MM.1S (cell line): ENCODE measurements at regions not wholly inside any gene's neighbourhood (a gene's known extent, or its start where the extent isn't known, plus 50 kb on each side); places are given as distances from the start of the nearest gene placed in this dataset.

Source experiments
- DNase-seq: peaks from one replicate; pipeline ENCODE4 v3.0.0-alpha.2; 2015
- H2AFZ ChIP-seq: fragments of 300-600 bp; sonication (generic); 2 replicates; pipeline ENCODE4 v1.6.0; 2016; ENCODE audit warnings: antibody characterized with exemption, low read length
- H3F3A ChIP-seq: fragments of 300-600 bp; sonication (generic); 2 replicates; pipeline ENCODE4 v1.6.1; 2016; ENCODE audit warnings: mild to moderate bottlenecking, antibody characterized with exemption, low read length, moderate library complexity, mixed read lengths; ENCODE audit not compliant: insufficient read depth
- H3K27ac ChIP-seq: fragments of 300-600 bp; sonication (generic); 2 replicates; pipeline ENCODE4 v1.5.1; 2016; ENCODE audit warnings: mild to moderate bottlenecking, low read length
- H3K27me3 ChIP-seq: fragments of 300-600 bp; sonication (generic); replicated peaks from 2 replicates; pipeline ENCODE4 v1.6.0; 2016; ENCODE audit warnings: low read length; ENCODE audit not compliant: insufficient read depth
- H3K36me3 ChIP-seq: fragments of 300-600 bp; sonication (generic); replicated peaks from 2 replicates; pipeline ENCODE4 v1.6.1; 2016; ENCODE audit warnings: mild to moderate bottlenecking, low read length, mixed read lengths; ENCODE audit not compliant: insufficient read depth
- H3K4me1 ChIP-seq: fragments of 300-600 bp; sonication (generic); 2 replicates; pipeline ENCODE4 v1.6.1; 2016; ENCODE audit warnings: low read length, mixed read lengths
- H3K4me2 ChIP-seq: fragments of 300-600 bp; sonication (generic); 2 replicates; pipeline ENCODE4 v1.6.0; 2016; ENCODE audit warnings: low read depth, low read length
- H3K4me3 ChIP-seq: fragments of 300-600 bp; sonication (generic); 2 replicates; pipeline ENCODE4 v1.5.1; 2016; ENCODE audit warnings: low read length, mixed read lengths
- H3K79me2 ChIP-seq: fragments of 300-600 bp; sonication (generic); 2 replicates; pipeline ENCODE4 v1.6.1; 2016; ENCODE audit warnings: mixed run types, low read length, mixed read lengths
- H3K9ac ChIP-seq: fragments of 300-600 bp; sonication (generic); 2 replicates; pipeline ENCODE4 v1.6.1; 2016; ENCODE audit warnings: low read length, mixed read lengths
- H3K9me2 ChIP-seq: fragments of 300-600 bp; sonication (generic); replicated peaks from 2 replicates; pipeline ENCODE4 v1.6.1; 2016; ENCODE audit warnings: mild to moderate bottlenecking, low read length, mixed read lengths; ENCODE audit not compliant: insufficient read depth
- H3K9me3 ChIP-seq: fragments of 300-600 bp; sonication (generic); replicated peaks from 2 replicates; pipeline ENCODE4 v1.6.1; 2016; ENCODE audit warnings: mild to moderate bottlenecking, low read length, mixed read lengths; ENCODE audit not compliant: insufficient read depth
- H4K20me1 ChIP-seq: fragments of 300-600 bp; sonication (generic); 2 replicates; pipeline ENCODE4 v1.6.1; 2016; ENCODE audit warnings: mild to moderate bottlenecking, low read length, moderate library complexity, mixed read lengths; ENCODE audit not compliant: insufficient read depth
- CTCF ChIP-seq: fragments of 300-600 bp; sonication (generic); IDR thresholded peaks from 2 replicates; pipeline ENCODE4 v1.5.1; 2016; ENCODE audit warnings: antibody characterized with exemption, low read length, mixed read lengths
- EZH2 ChIP-seq: fragments of 300-600 bp; sonication (generic); optimal IDR thresholded peaks from 2 replicates; pipeline ENCODE3; 2017; ENCODE audit warnings: low read depth, mild to moderate bottlenecking, antibody characterized with exemption, low read length, mixed read lengths
- EZH2phosphoT487 ChIP-seq: fragments of 300-600 bp; sonication (generic); IDR thresholded peaks from 2 replicates; pipeline ENCODE4 v1.6.1; 2018; ENCODE audit warnings: antibody characterized with exemption, low read length

GRCh38 chr1:78369546-78369945 is 121.2 kb upstream of the PTGFR start:
- no peaks in the 10 kb centered on the region for H3K9me2 ChIP-seq
- H3K4me2 ChIP-seq, result no peak overlapping the region
- no peak overlapping the region for H3K27ac ChIP-seq
- no peaks in the 10 kb centered on the region for H3K9me3 ChIP-seq
- TF ChIP-seq CTCF, result no peak
- no peak for TF ChIP-seq EZH2
- TF ChIP-seq EZH2phosphoT487, result no peak
- H3K27me3 ChIP-seq, result no peaks in the 10 kb centered on the region
- H4K20me1 ChIP-seq, result no peaks in the 10 kb centered on the region
- no peaks in the 10 kb centered on the region for H3K36me3 ChIP-seq
- H3K79me2 ChIP-seq, result no peaks in the 10 kb centered on the region
- H3F3A ChIP-seq, result no peaks in the 10 kb centered on the region
- H3K9ac ChIP-seq, result no peak overlapping the region
- H3K4me3 ChIP-seq, result no peak overlapping the region
- H3K4me1 ChIP-seq, result 0 out of 2 replicates have a peak, but pooled peaks cover 6% of the 10 kb centered on the region
- no peak overlapping the region for H2AFZ ChIP-seq
- DNase-seq, result no peak

DNA sequence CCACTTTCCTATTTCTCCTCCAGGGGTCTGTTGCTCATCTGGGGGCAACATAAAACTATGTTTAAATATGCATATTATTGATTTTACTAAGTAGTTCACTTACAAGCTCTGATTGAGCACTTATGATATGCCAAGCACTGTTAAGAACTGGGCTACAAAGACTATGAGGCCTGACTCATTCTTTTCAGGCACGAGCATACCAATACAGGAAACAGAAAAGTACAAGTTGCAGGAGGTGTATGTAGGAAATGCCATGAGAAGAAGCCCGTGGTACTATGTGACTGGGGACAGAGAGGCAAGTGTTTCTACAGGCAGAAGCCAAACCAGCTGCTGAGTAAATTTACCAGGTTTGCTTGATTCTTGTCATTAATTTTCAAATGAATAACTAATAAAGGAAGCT is 120.4 kb upstream of the PTGFR start:
- H3F3A ChIP-seq, result no peaks in the 10 kb centered on the region
- H4K20me1 ChIP-seq, result no peaks in the 10 kb centered on the region
- H3K79me2 ChIP-seq, result no peaks in the 10 kb centered on the region
- no peak overlapping the region for H2AFZ ChIP-seq
- 0 out of 2 replicates have a peak, but pooled peaks cover 6% of the 10 kb centered on the region for H3K4me1 ChIP-seq
- H3K9ac ChIP-seq, result no peak overlapping the region
- no peaks in the 10 kb centered on the region for H3K9me2 ChIP-seq
- no peak overlapping the region for H3K4me3 ChIP-seq
- H3K36me3 ChIP-seq, result no peaks in the 10 kb centered on the region
- DNase-seq, result peak; percentile 46
- H3K27ac ChIP-seq, result no peak overlapping the region
- H3K9me3 ChIP-seq, result no peaks in the 10 kb centered on the region
- no peaks in the 10 kb centered on the region for H3K27me3 ChIP-seq
- TF ChIP-seq CTCF (no peak), EZH2phosphoT487 (no peak), EZH2 (no peak)
- no peak overlapping the region for H3K4me2 ChIP-seq

- Histone ChIP-seq H3K9me3 (no peaks in the 10 kb centered on the region), H3K36me3 (no peaks in the 10 kb centered on the region), H3F3A (no peaks in the 10 kb centered on the region), H2AFZ (no peak overlapping the region), H3K79me2 (no peaks in the 10 kb centered on the region), H3K9me2 (no peaks in the 10 kb centered on the region), H4K20me1 (no peaks in the 10 kb centered on the region), H3K27ac (no peak overlapping the region), H3K4me1 (0 out of 2 replicates have a peak, but pooled peaks cover 6% of the 10 kb centered on the region), H3K27me3 (no peaks in the 10 kb centered on the region), H3K4me3 (no peak overlapping the region), H3K9ac (no peak overlapping the region), H3K4me2 (no peak overlapping the region)
- TF ChIP-seq CTCF, result no peak
- TF ChIP-seq EZH2, result no peak
- no peak for TF ChIP-seq EZH2phosphoT487
- DNase-seq, result no peak
Observed at GRCh38 chr1:78370779-78371482, 119.8 kb upstream of the PTGFR start.
